ENCODE measurements at regions not wholly inside any gene's neighbourhood (a gene's known extent, or its start where the extent isn't known, plus 50 kb on each side); places are given as distances from the start of the nearest gene placed in this dataset.

- no peak for TF ChIP-seq POLR2A (IDR thresholded peaks at IDR 0.05)
- TF ChIP-seq CTCF (IDR thresholded peaks at IDR 0.05) = no peak
Measured at GRCh38 chr17:77375917-77376651, 235.3 kb downstream of the SEC14L1 start.
